K562 (cell line): ENCODE measurements at regions not wholly inside any gene's neighbourhood (a gene's known extent, or its start where the extent isn't known, plus 50 kb on each side); places are given as distances from the start of the nearest gene placed in this dataset.

Experiments used
- BCLAF1 ChIP-seq, 2 experiments: fragments of 450-650 bp in 1 of 2; IDR thresholded peaks; 2 replicates each; pipeline ENCODE4 v1.6.1; 2011 to 2017; ENCODE audit warnings: low read depth in 2 of 2, antibody characterized with exemption in 1 of 2, borderline replicate concordance in 1 of 2, low read length in 1 of 2, mild to moderate bottlenecking in 1 of 2, mixed read lengths in 1 of 2; ENCODE audit not compliant: control insufficient read depth in 1 of 2
- HMGXB4 ChIP-seq: sonication (generic); formaldehyde crosslinking; IDR thresholded peaks from 2 replicates; pipeline ENCODE4 v1.8.1; 2023; ENCODE audit warnings: mild to moderate bottlenecking, missing genetic modification reagents
- NFE2L1 ChIP-seq: fragments of 450-650 bp; IDR thresholded peaks from 2 replicates; pipeline ENCODE4 v1.6.1; 2016; ENCODE audit warnings: missing genetic modification characterization, low read depth, mild to moderate bottlenecking, missing compliant biosample characterization, moderate library complexity, borderline replicate concordance
- POLR2AphosphoS2 ChIP-seq: IDR thresholded peaks from 2 replicates; pipeline ENCODE4 v1.6.1; 2012; ENCODE audit warnings: low read length, improper control_type of control experiment
- ZNF324 ChIP-seq: fragments of 250-450 bp; sonication (Bioruptor Pico); IDR thresholded peaks from 2 replicates; pipeline ENCODE4 v1.4.0; 2020; ENCODE audit warnings: mild to moderate bottlenecking
- TF ChIP-seq, protein P1 (sequence below): sonication (generic); formaldehyde crosslinking; IDR thresholded peaks from 2 replicates; pipeline ENCODE4 v1.8.1; 2022; ENCODE audit warnings: missing genetic modification reagents

GRCh38 chr5:104909803-104910202, 1347.2 kb upstream of the NUDT12 start (continued):
- TF ChIP-seq, protein P1, sequence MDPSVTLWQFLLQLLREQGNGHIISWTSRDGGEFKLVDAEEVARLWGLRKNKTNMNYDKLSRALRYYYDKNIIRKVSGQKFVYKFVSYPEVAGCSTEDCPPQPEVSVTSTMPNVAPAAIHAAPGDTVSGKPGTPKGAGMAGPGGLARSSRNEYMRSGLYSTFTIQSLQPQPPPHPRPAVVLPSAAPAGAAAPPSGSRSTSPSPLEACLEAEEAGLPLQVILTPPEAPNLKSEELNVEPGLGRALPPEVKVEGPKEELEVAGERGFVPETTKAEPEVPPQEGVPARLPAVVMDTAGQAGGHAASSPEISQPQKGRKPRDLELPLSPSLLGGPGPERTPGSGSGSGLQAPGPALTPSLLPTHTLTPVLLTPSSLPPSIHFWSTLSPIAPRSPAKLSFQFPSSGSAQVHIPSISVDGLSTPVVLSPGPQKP (CRISPR knock-in tag), result no peak
- no peak for TF ChIP-seq HMGXB4 (CRISPR knock-in tag)
- no peak for TF ChIP-seq POLR2AphosphoS2
- TF ChIP-seq ZNF324 (CRISPR knock-in tag), result no peak
- TF ChIP-seq BCLAF1 (IDR thresholded peaks at IDR 0.05; ENCODE audit: borderline replicate concordance in 1 of 2, control insufficient read depth in 1 of 2, low read depth in 2 of 2, low read length in 1 of 2), result no peak
- TF ChIP-seq NFE2L1, result no peak
